MCF 10A (cell line): ENCODE measurements at regions not wholly inside any gene's neighbourhood (a gene's known extent, or its start where the extent isn't known, plus 50 kb on each side); places are given as distances from the start of the nearest gene placed in this dataset.
"Not testable (repeated sequence)": the region's sequence is repeated elsewhere in the genome, so short reads cannot be mapped to it uniquely, and the experiment has no call there.

Experiments used
- BruUV-seq: library from RNA; stranded (reverse); fragments of 400-500 nt; replicated peaks from 2 replicates; lab custom pipeline; 2021; lab: Mats Ljungman, UMichigan
- CTCF ChIA-PET: fragments of 300-600 bp; sonication (Branson Sonifier 250); formaldehyde crosslinking; extraction: SDS; loops from one replicate; lab custom pipeline; 2021; ENCODE audit warnings: antibody characterized with exemption, inconsistent platforms; lab: Yijun Ruan, JAX
- POLR2A ChIA-PET: fragments of 300-600, 350-650 bp; sonication (Branson Sonifier 250); formaldehyde crosslinking; extraction: SDS; loops from one replicate; lab custom pipeline; 2020; ENCODE audit warnings: antibody characterized with exemption, inconsistent platforms; lab: Yijun Ruan, JAX
- DNase-seq: peaks from one replicate; pipeline ENCODE4 v3.0.0-alpha.2; 2018; ENCODE audit not compliant: unreplicated experiment
- H3K27ac Mint-ChIP-seq: one replicate; pipeline ENCODE4 v1.8.0; 2022; ENCODE audit warnings: mild to moderate bottlenecking, low read depth, mixed read lengths; ENCODE audit not compliant: unreplicated experiment
- H3K27me3 Mint-ChIP-seq: one replicate; pipeline ENCODE4 v1.8.0; 2022; ENCODE audit warnings: mixed read lengths; ENCODE audit not compliant: insufficient read depth, unreplicated experiment
- H3K36me3 Mint-ChIP-seq: one replicate; pipeline ENCODE4 v1.8.0; 2022; ENCODE audit warnings: mild to moderate bottlenecking, moderate library complexity, mixed read lengths; ENCODE audit not compliant: insufficient read depth, unreplicated experiment
- H3K4me1 Mint-ChIP-seq: one replicate; pipeline ENCODE4 v1.8.0; 2022; ENCODE audit warnings: mixed read lengths; ENCODE audit not compliant: insufficient read depth, unreplicated experiment
- H3K4me3 Mint-ChIP-seq: one replicate; pipeline ENCODE4 v1.8.0; 2022; ENCODE audit warnings: mild to moderate bottlenecking, moderate library complexity, mixed read lengths; ENCODE audit not compliant: unreplicated experiment
- H3K9me3 Mint-ChIP-seq: one replicate; pipeline ENCODE4 v1.8.0; 2022; ENCODE audit warnings: mixed read lengths; ENCODE audit not compliant: unreplicated experiment
- intact Hi-C: fragments of 100-400 bp; cut with micrococcal nuclease; formaldehyde crosslinking; loops from 2 replicates; pipeline ENCODE4 v1.14.1; 2022
- TF ChIP-seq, protein P1 (sequence below): fragments of 200-600 bp; IDR thresholded peaks from one replicate; pipeline ENCODE4 v1.8.0; 2022; ENCODE audit warnings: antibody characterized with exemption, mild to moderate bottlenecking; ENCODE audit not compliant: unreplicated experiment

- ChIA-PET POLR2A (no interaction called here), CTCF (interaction anchor here (6.0 kb wide), 1 partner anchor 15 kb away, joined by 43 read pairs; no protein-coding TSS in a partner anchor)
- BruUV-seq, result no TSS peak
- Mint-ChIP-seq H3K4me3 (no peak overlapping the region), H3K4me1 (no peaks in the 10 kb centered on the region), H3K9me3 (no peaks in the 10 kb centered on the region), H3K27ac (no peak overlapping the region), H3K27me3 (no peaks in the 10 kb centered on the region), H3K36me3 (no peaks in the 10 kb centered on the region)
- DNase-seq, result no peak
- intact Hi-C loops, result no loop called here
- TF ChIP-seq, protein P1, sequence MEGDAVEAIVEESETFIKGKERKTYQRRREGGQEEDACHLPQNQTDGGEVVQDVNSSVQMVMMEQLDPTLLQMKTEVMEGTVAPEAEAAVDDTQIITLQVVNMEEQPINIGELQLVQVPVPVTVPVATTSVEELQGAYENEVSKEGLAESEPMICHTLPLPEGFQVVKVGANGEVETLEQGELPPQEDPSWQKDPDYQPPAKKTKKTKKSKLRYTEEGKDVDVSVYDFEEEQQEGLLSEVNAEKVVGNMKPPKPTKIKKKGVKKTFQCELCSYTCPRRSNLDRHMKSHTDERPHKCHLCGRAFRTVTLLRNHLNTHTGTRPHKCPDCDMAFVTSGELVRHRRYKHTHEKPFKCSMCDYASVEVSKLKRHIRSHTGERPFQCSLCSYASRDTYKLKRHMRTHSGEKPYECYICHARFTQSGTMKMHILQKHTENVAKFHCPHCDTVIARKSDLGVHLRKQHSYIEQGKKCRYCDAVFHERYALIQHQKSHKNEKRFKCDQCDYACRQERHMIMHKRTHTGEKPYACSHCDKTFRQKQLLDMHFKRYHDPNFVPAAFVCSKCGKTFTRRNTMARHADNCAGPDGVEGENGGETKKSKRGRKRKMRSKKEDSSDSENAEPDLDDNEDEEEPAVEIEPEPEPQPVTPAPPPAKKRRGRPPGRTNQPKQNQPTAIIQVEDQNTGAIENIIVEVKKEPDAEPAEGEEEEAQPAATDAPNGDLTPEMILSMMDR, result no peak
These were observed 124.2 kb upstream of the SLC4A4 start for GRCh38 chr4:71214578-71214977.

GRCh38 chr4:71216316-71216959 lies 122.4 kb upstream of the SLC4A4 start:
- Mint-ChIP-seq H3K4me1 (no peaks in the 10 kb centered on the region), H3K9me3 (peaks cover 5% of the 10 kb centered on the region), H3K27me3 (no peaks in the 10 kb centered on the region), H3K36me3 (no peaks in the 10 kb centered on the region), H3K4me3 (no peak overlapping the region), H3K27ac (no peak overlapping the region)
- CTCF ChIA-PET, result interaction anchor here (0.6 to 6.0 kb wide), 7 partner anchors 10 to 493 kb away, joined by 3 to 43 read pairs (median 5); no protein-coding TSS in a partner anchor
- BruUV-seq, result no TSS peak
- intact Hi-C loops, result no loop called here
- TF ChIP-seq, protein P1, result no peak
- DNase-seq, result no peak
- POLR2A ChIA-PET, result interaction anchor here (0.7 kb wide), 1 partner anchor 821 kb away, joined by 3 read pairs; no protein-coding TSS in a partner anchor

DNA sequence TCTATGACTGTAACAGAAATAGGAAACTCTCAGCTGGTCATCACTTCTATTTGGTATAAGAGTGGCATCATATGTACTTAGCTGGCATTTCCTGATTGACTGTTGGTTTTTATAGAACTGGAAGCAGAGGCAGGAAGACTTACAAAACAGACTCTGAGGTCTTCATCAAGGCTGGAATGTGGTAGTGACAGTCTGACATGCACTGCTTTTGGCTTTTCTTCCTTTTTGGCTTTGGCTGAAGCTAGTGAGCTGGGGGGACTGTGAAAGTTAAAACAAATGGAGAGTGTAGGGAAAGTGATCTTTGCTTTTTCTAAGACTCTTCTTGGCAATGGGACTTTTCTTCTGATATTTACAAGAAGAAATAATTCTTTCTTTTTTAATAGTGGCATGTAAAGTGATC lies 121.1 kb upstream of the SLC4A4 start:
- Mint-ChIP-seq H3K4me1 (peaks cover 5% of the 10 kb centered on the region), H3K9me3 (peaks cover 5% of the 10 kb centered on the region), H3K4me3 (no peak overlapping the region), H3K27ac (no peak overlapping the region), H3K36me3 (no peaks in the 10 kb centered on the region), H3K27me3 (no peaks in the 10 kb centered on the region)
- TF ChIP-seq, protein P1, result no peak
- BruUV-seq, result no TSS peak
- CTCF ChIA-PET, result interaction anchor here (1.0 to 6.0 kb wide), 2 partner anchors 11 to 34 kb away, joined by 4 to 43 read pairs; no protein-coding TSS in a partner anchor
- POLR2A ChIA-PET, result no interaction called here
- intact Hi-C loops, result no loop called here
- no peak for DNase-seq

- H3K4me1 Mint-ChIP-seq, H3K36me3 Mint-ChIP-seq, intact Hi-C loops, BruUV-seq, H3K27me3 Mint-ChIP-seq, H3K4me3 Mint-ChIP-seq, DNase-seq, H3K9me3 Mint-ChIP-seq, H3K27ac Mint-ChIP-seq: not testable (repeated sequence)
- POLR2A ChIA-PET, result interaction anchor here (0.9 to 1.4 kb wide), 3 partner anchors 33 to 71 kb away, joined by 3 to 5 read pairs (median 3); no protein-coding TSS in a partner anchor
- CTCF ChIA-PET, result interaction anchor here (1.0 to 1.7 kb wide), 2 partner anchors 10 to 36 kb away, joined by 5 to 7 read pairs; no protein-coding TSS in a partner anchor
These were observed 118.0 kb upstream of the SLC4A4 start for GRCh38 chr4:71220848-71221247.
